ENCODE measurements at regions not wholly inside any gene's neighbourhood (a gene's known extent, or its start where the extent isn't known, plus 50 kb on each side); places are given as distances from the start of the nearest gene placed in this dataset.

DNA sequence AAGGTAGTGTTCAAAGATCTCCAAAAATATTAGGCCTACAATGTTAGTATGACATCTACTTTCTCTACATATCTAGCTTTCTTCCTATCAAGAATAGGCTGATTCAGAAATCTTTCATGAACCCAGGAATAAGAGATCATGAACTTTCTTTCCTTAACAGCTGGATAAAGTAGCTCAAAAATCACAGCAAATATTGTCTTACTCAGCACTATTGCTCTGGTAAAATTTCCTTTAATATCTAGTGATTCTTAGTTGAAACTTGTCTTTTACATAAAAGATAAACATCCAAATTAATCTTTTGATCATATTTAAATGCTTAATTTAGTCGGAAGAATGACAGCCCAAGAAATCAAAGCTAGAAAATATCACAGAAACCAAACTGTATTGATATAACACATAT, 131.9 kb downstream of the NOL4 start:
- intact Hi-C loops (cut with DNase I) = no loop called here
- no peak overlapping the region for H3K4me3 ChIP-seq
- H3K9me3 ChIP-seq = no peaks in the 10 kb centered on the region
- no peak for ATAC-seq
- DNase-seq = no peak
- H3K4me1 ChIP-seq = no peaks in the 10 kb centered on the region
- H3K27me3 ChIP-seq = no peaks in the 10 kb centered on the region
- H3K27ac ChIP-seq = no peak overlapping the region
- TF ChIP-seq, protein P1, sequence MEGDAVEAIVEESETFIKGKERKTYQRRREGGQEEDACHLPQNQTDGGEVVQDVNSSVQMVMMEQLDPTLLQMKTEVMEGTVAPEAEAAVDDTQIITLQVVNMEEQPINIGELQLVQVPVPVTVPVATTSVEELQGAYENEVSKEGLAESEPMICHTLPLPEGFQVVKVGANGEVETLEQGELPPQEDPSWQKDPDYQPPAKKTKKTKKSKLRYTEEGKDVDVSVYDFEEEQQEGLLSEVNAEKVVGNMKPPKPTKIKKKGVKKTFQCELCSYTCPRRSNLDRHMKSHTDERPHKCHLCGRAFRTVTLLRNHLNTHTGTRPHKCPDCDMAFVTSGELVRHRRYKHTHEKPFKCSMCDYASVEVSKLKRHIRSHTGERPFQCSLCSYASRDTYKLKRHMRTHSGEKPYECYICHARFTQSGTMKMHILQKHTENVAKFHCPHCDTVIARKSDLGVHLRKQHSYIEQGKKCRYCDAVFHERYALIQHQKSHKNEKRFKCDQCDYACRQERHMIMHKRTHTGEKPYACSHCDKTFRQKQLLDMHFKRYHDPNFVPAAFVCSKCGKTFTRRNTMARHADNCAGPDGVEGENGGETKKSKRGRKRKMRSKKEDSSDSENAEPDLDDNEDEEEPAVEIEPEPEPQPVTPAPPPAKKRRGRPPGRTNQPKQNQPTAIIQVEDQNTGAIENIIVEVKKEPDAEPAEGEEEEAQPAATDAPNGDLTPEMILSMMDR (IDR thresholded peaks at IDR 0.05) = no peak
- H3K36me3 ChIP-seq = no peaks in the 10 kb centered on the region

DNA sequence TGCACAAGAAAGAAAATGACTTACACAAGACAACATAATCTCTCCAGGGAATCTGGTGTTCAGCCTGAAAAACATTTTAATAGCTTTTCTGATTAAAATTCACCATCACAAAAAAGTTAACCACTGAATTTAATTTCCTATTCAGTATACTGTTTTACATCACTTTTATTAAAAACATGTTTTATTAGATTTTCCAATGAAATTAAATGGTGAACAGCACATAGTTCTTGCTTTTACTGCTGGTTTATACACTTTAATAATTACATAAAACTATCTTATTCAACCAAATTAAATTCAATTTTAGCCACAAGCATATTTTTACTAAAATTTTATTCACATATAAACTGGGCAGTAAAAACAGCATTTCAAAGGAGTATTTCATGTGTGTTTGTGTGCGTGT, 138.3 kb downstream of the NOL4 start:
- intact Hi-C loops (cut with DNase I) = no loop called here
- no peak overlapping the region for H3K4me3 ChIP-seq
- H3K27me3 ChIP-seq = no peaks in the 10 kb centered on the region
- ATAC-seq = no peak
- H3K27ac ChIP-seq = no peak overlapping the region
- TF ChIP-seq, protein P1 (IDR thresholded peaks at IDR 0.05) = no peak
- no peaks in the 10 kb centered on the region for H3K36me3 ChIP-seq
- no peak for DNase-seq
- no peaks in the 10 kb centered on the region for H3K9me3 ChIP-seq
- no peaks in the 10 kb centered on the region for H3K4me1 ChIP-seq

GRCh38 chr18:34085140-34085739, 139.5 kb downstream of the NOL4 start:
- ATAC-seq (no peak), DNase-seq (no peak)
- no peaks in the 10 kb centered on the region for H3K36me3 ChIP-seq
- no peaks in the 10 kb centered on the region for H3K4me1 ChIP-seq
- TF ChIP-seq, protein P1 (IDR thresholded peaks at IDR 0.05) = no peak
- no peaks in the 10 kb centered on the region for H3K27me3 ChIP-seq
- H3K4me3 ChIP-seq = no peak overlapping the region
- intact Hi-C loops (cut with DNase I) = no loop called here
- H3K27ac ChIP-seq = no peak overlapping the region
- H3K9me3 ChIP-seq = no peaks in the 10 kb centered on the region

GRCh38 chr18:34084635-34085034, 140.1 kb downstream of the NOL4 start:
- DNase-seq (no peak), ATAC-seq (no peak)
- TF ChIP-seq, protein P1 (IDR thresholded peaks at IDR 0.05) = no peak
- Histone ChIP-seq H3K27me3 (no peaks in the 10 kb centered on the region), H3K27ac (no peak overlapping the region), H3K4me1 (no peaks in the 10 kb centered on the region), H3K36me3 (no peaks in the 10 kb centered on the region), H3K4me3 (no peak overlapping the region), H3K9me3 (no peaks in the 10 kb centered on the region)
- intact Hi-C loops (cut with DNase I) = no loop called here

- intact Hi-C loops (cut with DNase I) = no loop called here
These were observed 140.7 kb downstream of the NOL4 start for GRCh38 chr18:34083910-34084535.

More at GRCh38 chr18:34083910-34084535, 140.7 kb downstream of the NOL4 start:
- H3K4me3 ChIP-seq = no peak overlapping the region
- H3K4me1 ChIP-seq = no peaks in the 10 kb centered on the region
- DNase-seq = no peak
- no peaks in the 10 kb centered on the region for H3K9me3 ChIP-seq
- no peak for ATAC-seq
- no peaks in the 10 kb centered on the region for H3K27me3 ChIP-seq
- H3K36me3 ChIP-seq = no peaks in the 10 kb centered on the region
- no peak overlapping the region for H3K27ac ChIP-seq
- TF ChIP-seq, protein P1 (IDR thresholded peaks at IDR 0.05) = no peak
